ENCODE measurements at regions not wholly inside any gene's neighbourhood (a gene's known extent, or its start where the extent isn't known, plus 50 kb on each side); places are given as distances from the start of the nearest gene placed in this dataset.

DNA sequence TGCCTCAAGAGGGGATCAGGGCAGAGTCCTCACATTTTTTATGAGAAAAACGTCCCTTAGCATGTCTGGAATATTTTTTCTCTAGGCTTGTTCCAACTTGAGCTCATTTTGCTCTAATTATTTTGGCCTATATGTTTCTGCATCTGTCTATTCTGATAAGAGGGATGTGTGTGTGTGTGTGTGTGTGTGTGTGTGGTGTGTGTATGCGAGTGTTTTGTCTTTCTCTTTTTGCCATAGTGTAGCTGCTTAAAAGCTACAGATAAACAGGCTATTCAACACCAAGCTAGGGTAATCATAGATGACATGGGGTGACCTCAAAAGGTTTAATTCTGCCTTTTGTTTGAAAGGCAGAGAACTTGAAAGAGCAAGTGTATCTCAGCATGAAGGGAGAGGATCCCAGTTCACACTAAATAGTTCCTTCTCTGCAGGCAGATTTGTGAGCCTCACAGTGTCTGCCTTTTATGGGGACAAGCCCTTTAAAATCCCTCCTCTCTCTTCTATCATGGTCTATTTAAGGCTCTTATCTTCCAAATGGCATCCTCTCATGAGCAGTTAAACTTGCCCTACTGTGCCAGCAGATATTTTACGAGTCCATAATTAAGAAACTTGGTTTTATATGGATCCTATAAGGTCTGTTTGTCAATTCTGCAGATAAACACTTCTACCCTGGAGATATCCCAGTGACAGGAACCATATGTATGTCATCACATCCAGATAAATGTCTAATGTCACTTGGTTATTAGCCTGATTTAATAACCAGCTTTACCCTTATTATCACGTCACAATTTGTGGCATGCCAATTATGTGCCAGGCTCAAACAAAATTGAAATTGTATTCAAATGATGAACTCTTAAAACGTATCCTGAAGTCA lies 202.9 kb upstream of the MTPN start:
- TF ChIP-seq SP2 (IDR thresholded peaks at IDR 0.05; ENCODE audit: low read length) (no peak), TAF1 (IDR thresholded peaks at IDR 0.05; ENCODE audit: low read depth, low read length) (no peak)
- TF ChIP-seq, protein P1, sequence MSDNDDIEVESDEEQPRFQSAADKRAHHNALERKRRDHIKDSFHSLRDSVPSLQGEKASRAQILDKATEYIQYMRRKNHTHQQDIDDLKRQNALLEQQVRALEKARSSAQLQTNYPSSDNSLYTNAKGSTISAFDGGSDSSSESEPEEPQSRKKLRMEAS (IDR thresholded peaks at IDR 0.05) = no peak
- TF ChIP-seq, protein P2, sequence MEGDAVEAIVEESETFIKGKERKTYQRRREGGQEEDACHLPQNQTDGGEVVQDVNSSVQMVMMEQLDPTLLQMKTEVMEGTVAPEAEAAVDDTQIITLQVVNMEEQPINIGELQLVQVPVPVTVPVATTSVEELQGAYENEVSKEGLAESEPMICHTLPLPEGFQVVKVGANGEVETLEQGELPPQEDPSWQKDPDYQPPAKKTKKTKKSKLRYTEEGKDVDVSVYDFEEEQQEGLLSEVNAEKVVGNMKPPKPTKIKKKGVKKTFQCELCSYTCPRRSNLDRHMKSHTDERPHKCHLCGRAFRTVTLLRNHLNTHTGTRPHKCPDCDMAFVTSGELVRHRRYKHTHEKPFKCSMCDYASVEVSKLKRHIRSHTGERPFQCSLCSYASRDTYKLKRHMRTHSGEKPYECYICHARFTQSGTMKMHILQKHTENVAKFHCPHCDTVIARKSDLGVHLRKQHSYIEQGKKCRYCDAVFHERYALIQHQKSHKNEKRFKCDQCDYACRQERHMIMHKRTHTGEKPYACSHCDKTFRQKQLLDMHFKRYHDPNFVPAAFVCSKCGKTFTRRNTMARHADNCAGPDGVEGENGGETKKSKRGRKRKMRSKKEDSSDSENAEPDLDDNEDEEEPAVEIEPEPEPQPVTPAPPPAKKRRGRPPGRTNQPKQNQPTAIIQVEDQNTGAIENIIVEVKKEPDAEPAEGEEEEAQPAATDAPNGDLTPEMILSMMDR (IDR thresholded peaks at IDR 0.05; ENCODE audit: control extremely low read depth in 1 of 3, insufficient read depth in 1 of 3, low read depth in 1 of 3, low read length in 3 of 3) = no peak
